Liver (tissue), 8 donors: ENCODE measurements at regions not wholly inside any gene's neighbourhood (a gene's known extent, or its start where the extent isn't known, plus 50 kb on each side); places are given as distances from the start of the nearest gene placed in this dataset.

Experiments used
- DNase-seq: peaks from one replicate; pipeline ENCODE4 v3.0.0-alpha.2; 2017; ENCODE audit warnings: low spot score
- H3K27ac ChIP-seq, 2 donors: one replicate each; pipeline ENCODE4 v1.7.0; 2013; ENCODE audit warnings: inconsistent platforms in 2 of 2, low read length in 2 of 2, control low read depth in 1 of 2, low read depth in 1 of 2, mild to moderate bottlenecking in 1 of 2
- H3K27me3 ChIP-seq, 4 donors: one replicate each; pipeline versions ENCODE4 v1.6.1 to v1.7.0; 2013; ENCODE audit warnings: low read length in 3 of 4, inconsistent platforms in 1 of 4, mild to moderate bottlenecking in 1 of 4, moderate library complexity in 1 of 4; ENCODE audit not compliant: control insufficient read depth in 4 of 4, insufficient read depth in 4 of 4
- H3K36me3 ChIP-seq, 4 donors: one replicate each; pipeline versions ENCODE4 v1.6.1 to v1.7.0; 2013; ENCODE audit warnings: low read length in 3 of 4, mild to moderate bottlenecking in 3 of 4, low read depth in 1 of 4, moderate library complexity in 1 of 4; ENCODE audit not compliant: control insufficient read depth in 4 of 4, insufficient read depth in 3 of 4
- H3K4me1 ChIP-seq, 4 donors: one replicate each; pipeline versions ENCODE4 v1.6.1 to v1.7.0; 2013; ENCODE audit warnings: low read length in 3 of 4, mild to moderate bottlenecking in 3 of 4, moderate library complexity in 1 of 4; ENCODE audit not compliant: control insufficient read depth in 4 of 4, insufficient read depth in 4 of 4
- H3K4me3 ChIP-seq, 3 donors: one replicate each; pipeline versions ENCODE4 v1.6.1 to v1.7.0; 2013; ENCODE audit warnings: low read length in 3 of 3, control low read depth in 1 of 3, low read depth in 1 of 3, mild to moderate bottlenecking in 1 of 3
- H3K9ac ChIP-seq, 2 donors: one replicate each; pipeline ENCODE4 v1.7.0; 2013; ENCODE audit warnings: low read length in 2 of 2, mild to moderate bottlenecking in 2 of 2, moderate library complexity in 2 of 2, control low read depth in 1 of 2, low read depth in 1 of 2
- H3K9me3 ChIP-seq, 4 donors: one replicate each; pipeline versions ENCODE4 v1.6.1 to v1.7.0; 2013; ENCODE audit warnings: low read length in 3 of 4; ENCODE audit not compliant: control insufficient read depth in 4 of 4
- EGR1 ChIP-seq, 2 donors: IDR thresholded peaks; 2 replicates each; pipeline ENCODE4 v1.6.1; 2016 to 2018; ENCODE audit warnings: antibody characterized with exemption in 2 of 2, low read depth in 2 of 2
- FOXA1 ChIP-seq: IDR thresholded peaks from 2 replicates; pipeline ENCODE4 v1.6.1; 2016; ENCODE audit warnings: antibody characterized with exemption
- FOXA2 ChIP-seq: IDR thresholded peaks from 2 replicates; pipeline ENCODE4 v1.6.1; 2016; ENCODE audit warnings: antibody characterized with exemption
- GABPA ChIP-seq, 2 donors: IDR thresholded peaks in 1 of 2; conservative IDR thresholded peaks in 1 of 2; 2 replicates each; pipeline ENCODE4 v1.6.1; 2016; ENCODE audit warnings: antibody characterized with exemption in 2 of 2, mild to moderate bottlenecking in 1 of 2, moderate library complexity in 1 of 2
- HNF4A ChIP-seq, 2 donors: conservative IDR thresholded peaks; 2 replicates each; pipeline ENCODE4 v1.6.1; 2016; ENCODE audit warnings: antibody characterized with exemption in 2 of 2, mild to moderate bottlenecking in 2 of 2
- HNF4G ChIP-seq: IDR thresholded peaks from 2 replicates; pipeline ENCODE4 v1.6.1; 2016; ENCODE audit warnings: antibody characterized with exemption
- JUND ChIP-seq, 2 donors: IDR thresholded peaks; 2 replicates each; pipeline ENCODE4 v1.6.1; 2016; ENCODE audit warnings: antibody characterized with exemption in 2 of 2
- RAD21 ChIP-seq, 2 donors: IDR thresholded peaks; 2 replicates each; pipeline ENCODE4 v1.6.1; 2016; ENCODE audit warnings: antibody characterized with exemption in 2 of 2, mild to moderate bottlenecking in 2 of 2
- RXRA ChIP-seq, 2 donors: IDR thresholded peaks; 2 replicates each; pipeline ENCODE4 v1.6.1; 2017 to 2018; ENCODE audit warnings: antibody characterized with exemption in 2 of 2, mild to moderate bottlenecking in 1 of 2
- SP1 ChIP-seq: IDR thresholded peaks from 2 replicates; pipeline ENCODE4 v1.6.1; 2018; ENCODE audit warnings: antibody characterized with exemption, mild to moderate bottlenecking
- TAF1 ChIP-seq: conservative IDR thresholded peaks from 2 replicates; pipeline ENCODE4 v1.6.1; 2016; ENCODE audit warnings: antibody characterized with exemption, mild to moderate bottlenecking
- WGBS: extraction: QIAGEN DNeasy Blood & Tissue Kit; methylation state at CpG from one replicate; pipeline ENCODE4 v1.1.7; 2013; 5-methylcytosine and 5-hydroxymethylcytosine counted together
- TF ChIP-seq, protein P1 (sequence below): IDR thresholded peaks from 2 replicates; pipeline ENCODE4 v1.6.1; 2016; ENCODE audit warnings: antibody characterized with exemption
- TF ChIP-seq, protein P2 (sequence below): fragments of 150-350 bp; IDR thresholded peaks from 2 replicates; pipeline ENCODE4 v1.5.1; 2017; ENCODE audit warnings: improper control_type of control experiment, low read depth, low read length; ENCODE audit not compliant: missing input control
- TF ChIP-seq, protein P3 (sequence below): IDR thresholded peaks from 2 replicates; pipeline ENCODE4 v1.6.1; 2016; ENCODE audit warnings: antibody characterized with exemption
- TF ChIP-seq, protein P4 (sequence below): IDR thresholded peaks from 2 replicates; pipeline ENCODE4 v1.6.1; 2016; ENCODE audit warnings: antibody characterized with exemption
- donor health status: healthy.
- donor health status: healthy.
- donor health status: healthy.
- donor health status: healthy.
- donor health status: healthy.

DNA sequence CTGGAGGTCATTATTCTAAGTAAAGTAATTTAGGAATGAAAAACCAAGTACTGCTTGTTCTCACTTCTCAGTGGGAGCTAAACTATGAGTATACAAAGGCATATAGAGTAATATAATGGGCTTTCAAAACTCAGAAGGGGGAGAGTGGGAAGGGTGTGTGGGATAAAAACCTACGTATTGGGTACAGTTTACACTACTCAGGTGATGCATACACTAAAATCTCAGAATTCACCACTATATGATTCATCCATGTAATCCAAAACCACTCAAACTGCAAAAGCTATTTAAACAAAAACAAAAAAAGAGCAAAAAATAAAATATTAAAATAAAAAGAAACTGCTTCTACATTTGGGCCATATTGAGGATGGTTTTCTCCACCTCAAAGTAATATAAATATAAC is 623.3 kb downstream of the NSUN3 start:
- no peak for DNase-seq
- WGBS = 83% methylated on average over 1 of the region's 1 CpG

DNA sequence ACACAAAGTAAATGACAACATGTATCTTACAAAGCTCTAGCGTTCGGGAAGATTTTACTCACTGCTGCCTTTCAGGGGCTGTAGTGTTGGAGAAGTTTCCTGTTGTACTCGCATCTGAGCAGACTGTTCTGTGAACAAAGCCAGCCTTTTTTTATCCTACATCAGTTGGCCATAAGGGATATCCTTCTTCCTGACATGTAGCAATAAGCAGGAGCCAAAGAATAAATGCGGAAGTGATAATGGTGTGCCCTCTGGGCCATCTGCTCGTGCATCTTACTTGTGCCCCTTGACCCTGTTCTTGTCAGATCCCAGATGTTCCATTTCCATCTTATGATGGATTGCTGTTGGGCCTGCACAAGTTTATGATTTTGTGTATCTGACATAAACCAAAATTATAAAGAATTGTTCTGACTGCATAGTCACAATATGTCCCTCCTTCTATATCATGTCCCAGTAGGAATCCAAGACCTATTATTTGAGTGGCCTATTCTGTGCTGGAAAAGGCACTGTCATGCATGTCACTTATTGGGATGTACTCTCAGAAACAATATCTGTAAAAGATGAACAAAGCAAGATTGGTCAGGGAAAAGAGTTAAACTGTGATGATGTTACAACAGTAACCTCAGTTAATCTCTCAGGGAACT is 631.3 kb downstream of the NSUN3 start:
- TF ChIP-seq SP1 = no peak
- TF ChIP-seq FOXA1 = no peak
- TF ChIP-seq, protein P1, sequence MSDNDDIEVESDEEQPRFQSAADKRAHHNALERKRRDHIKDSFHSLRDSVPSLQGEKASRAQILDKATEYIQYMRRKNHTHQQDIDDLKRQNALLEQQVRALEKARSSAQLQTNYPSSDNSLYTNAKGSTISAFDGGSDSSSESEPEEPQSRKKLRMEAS = no peak
- no peaks in the 10 kb centered on the region for H3K27me3 ChIP-seq
- DNase-seq = no peak
- H3K4me3 ChIP-seq = no peak overlapping the region
- no peaks in the 10 kb centered on the region for H3K4me1 ChIP-seq
- H3K9ac ChIP-seq = no peak overlapping the region
- WGBS = 64% methylated on average over 5 of the region's 5 CpGs
- H3K27ac ChIP-seq = no peak overlapping the region
- H3K36me3 ChIP-seq = no peaks in the 10 kb centered on the region
- no peaks in the 10 kb centered on the region for H3K9me3 ChIP-seq

More for the DNA sequence above, 623.3 kb downstream of the NSUN3 start:
- H3K36me3 ChIP-seq = no peaks in the 10 kb centered on the region
- H3K27me3 ChIP-seq = no peaks in the 10 kb centered on the region
- no peak overlapping the region for H3K27ac ChIP-seq
- H3K4me1 ChIP-seq = no peaks in the 10 kb centered on the region
- H3K4me3 ChIP-seq = no peak overlapping the region
- TF ChIP-seq RAD21 (IDR thresholded peaks at IDR 0.05) = no peak
- no peak for TF ChIP-seq EGR1 (IDR thresholded peaks at IDR 0.05; ENCODE audit: low read depth in 2 of 2)
- no peaks in the 10 kb centered on the region for H3K9me3 ChIP-seq
- no peak overlapping the region for H3K9ac ChIP-seq

DNA sequence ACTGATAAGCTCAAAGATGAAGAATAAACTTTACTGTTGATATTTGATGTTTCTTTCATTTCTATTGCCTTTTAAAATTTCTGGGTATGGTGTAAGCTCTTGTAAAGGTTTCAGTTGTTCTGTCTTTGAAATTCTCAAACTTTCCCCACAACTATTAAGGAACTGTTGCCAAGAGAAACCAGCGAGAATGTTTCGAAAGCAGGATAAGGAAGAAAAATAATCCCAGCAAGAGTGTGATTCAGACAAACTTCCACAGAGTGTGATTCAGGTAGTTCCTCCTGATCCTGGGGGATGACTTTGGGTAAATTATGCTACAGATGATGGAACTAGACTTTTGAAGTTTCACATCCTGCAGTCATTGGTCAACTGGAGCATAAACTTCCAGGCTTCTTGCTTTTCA is 632.0 kb downstream of the NSUN3 start:
- Histone ChIP-seq H3K9me3 (no peaks in the 10 kb centered on the region), H3K27ac (no peak overlapping the region), H3K4me1 (no peaks in the 10 kb centered on the region), H3K4me3 (no peak overlapping the region), H3K27me3 (no peaks in the 10 kb centered on the region), H3K36me3 (no peaks in the 10 kb centered on the region), H3K9ac (no peak overlapping the region)
- DNase-seq = no peak
- TF ChIP-seq HNF4A (conservative IDR thresholded peaks at IDR 0.05) (no peak), SP1 (no peak), JUND (IDR thresholded peaks at IDR 0.05) (no peak)
- TF ChIP-seq, protein P2, sequence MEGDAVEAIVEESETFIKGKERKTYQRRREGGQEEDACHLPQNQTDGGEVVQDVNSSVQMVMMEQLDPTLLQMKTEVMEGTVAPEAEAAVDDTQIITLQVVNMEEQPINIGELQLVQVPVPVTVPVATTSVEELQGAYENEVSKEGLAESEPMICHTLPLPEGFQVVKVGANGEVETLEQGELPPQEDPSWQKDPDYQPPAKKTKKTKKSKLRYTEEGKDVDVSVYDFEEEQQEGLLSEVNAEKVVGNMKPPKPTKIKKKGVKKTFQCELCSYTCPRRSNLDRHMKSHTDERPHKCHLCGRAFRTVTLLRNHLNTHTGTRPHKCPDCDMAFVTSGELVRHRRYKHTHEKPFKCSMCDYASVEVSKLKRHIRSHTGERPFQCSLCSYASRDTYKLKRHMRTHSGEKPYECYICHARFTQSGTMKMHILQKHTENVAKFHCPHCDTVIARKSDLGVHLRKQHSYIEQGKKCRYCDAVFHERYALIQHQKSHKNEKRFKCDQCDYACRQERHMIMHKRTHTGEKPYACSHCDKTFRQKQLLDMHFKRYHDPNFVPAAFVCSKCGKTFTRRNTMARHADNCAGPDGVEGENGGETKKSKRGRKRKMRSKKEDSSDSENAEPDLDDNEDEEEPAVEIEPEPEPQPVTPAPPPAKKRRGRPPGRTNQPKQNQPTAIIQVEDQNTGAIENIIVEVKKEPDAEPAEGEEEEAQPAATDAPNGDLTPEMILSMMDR = no peak
- WGBS = 84% methylated on average over 2 of the region's 2 CpGs

DNA sequence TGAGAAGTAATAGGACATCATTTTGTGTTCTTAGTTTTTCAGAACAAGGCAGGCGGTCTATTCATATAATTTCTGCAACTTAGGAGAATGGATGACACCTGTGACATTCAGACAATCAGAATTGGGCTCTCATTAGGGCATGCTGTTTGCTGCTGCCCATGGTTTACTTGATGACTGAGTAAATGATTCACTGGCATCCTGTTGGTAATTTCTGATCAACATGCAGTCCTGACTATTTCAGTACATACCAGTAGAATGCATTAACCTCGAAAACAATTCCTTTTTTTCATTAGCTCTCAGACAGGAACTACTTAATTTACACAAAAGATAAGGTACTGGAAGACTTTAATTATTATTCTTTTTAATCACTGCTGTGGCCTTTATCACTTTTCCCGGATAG is 641.6 kb downstream of the NSUN3 start:
- no peak overlapping the region for H3K4me3 ChIP-seq
- H3K9me3 ChIP-seq = peaks cover 0 to 12% (median 6%) of the 10 kb centered on the region in 4 donors
- no peaks in the 10 kb centered on the region for H3K36me3 ChIP-seq
- H3K27ac ChIP-seq = no peak overlapping the region
- 64% methylated on average over 3 of the region's 3 CpGs for WGBS
- DNase-seq = no peak
- H3K4me1 ChIP-seq = no peaks in the 10 kb centered on the region
- no peak overlapping the region for H3K9ac ChIP-seq
- H3K27me3 ChIP-seq = no peaks in the 10 kb centered on the region
- TF ChIP-seq HNF4A (conservative IDR thresholded peaks at IDR 0.05) = no peak
- TF ChIP-seq, protein P1 = no peak
- TF ChIP-seq RXRA (IDR thresholded peaks at IDR 0.05) = no peak
- TF ChIP-seq TAF1 = no peak
- TF ChIP-seq, protein P3, sequence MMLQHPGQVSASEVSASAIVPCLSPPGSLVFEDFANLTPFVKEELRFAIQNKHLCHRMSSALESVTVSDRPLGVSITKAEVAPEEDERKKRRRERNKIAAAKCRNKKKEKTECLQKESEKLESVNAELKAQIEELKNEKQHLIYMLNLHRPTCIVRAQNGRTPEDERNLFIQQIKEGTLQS = no peak
- TF ChIP-seq EGR1 (IDR thresholded peaks at IDR 0.05; ENCODE audit: low read depth in 2 of 2) = no peak
- TF ChIP-seq GABPA (IDR thresholded peaks at IDR 0.05 in 1 of 2, conservative IDR thresholded peaks at IDR 0.05 in 1 of 2) = no peak
- no peak for TF ChIP-seq FOXA1
- TF ChIP-seq, protein P4, sequence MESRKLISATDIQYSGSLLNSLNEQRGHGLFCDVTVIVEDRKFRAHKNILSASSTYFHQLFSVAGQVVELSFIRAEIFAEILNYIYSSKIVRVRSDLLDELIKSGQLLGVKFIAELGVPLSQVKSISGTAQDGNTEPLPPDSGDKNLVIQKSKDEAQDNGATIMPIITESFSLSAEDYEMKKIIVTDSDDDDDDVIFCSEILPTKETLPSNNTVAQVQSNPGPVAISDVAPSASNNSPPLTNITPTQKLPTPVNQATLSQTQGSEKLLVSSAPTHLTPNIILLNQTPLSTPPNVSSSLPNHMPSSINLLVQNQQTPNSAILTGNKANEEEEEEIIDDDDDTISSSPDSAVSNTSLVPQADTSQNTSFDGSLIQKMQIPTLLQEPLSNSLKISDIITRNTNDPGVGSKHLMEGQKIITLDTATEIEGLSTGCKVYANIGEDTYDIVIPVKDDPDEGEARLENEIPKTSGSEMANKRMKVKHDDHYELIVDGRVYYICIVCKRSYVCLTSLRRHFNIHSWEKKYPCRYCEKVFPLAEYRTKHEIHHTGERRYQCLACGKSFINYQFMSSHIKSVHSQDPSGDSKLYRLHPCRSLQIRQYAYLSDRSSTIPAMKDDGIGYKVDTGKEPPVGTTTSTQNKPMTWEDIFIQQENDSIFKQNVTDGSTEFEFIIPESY = no peak
- TF ChIP-seq FOXA2 = no peak
- TF ChIP-seq HNF4G = no peak
- no peak for TF ChIP-seq JUND (IDR thresholded peaks at IDR 0.05)
